ENCODE measurements at regions not wholly inside any gene's neighbourhood (a gene's known extent, or its start where the extent isn't known, plus 50 kb on each side); places are given as distances from the start of the nearest gene placed in this dataset.

DNA sequence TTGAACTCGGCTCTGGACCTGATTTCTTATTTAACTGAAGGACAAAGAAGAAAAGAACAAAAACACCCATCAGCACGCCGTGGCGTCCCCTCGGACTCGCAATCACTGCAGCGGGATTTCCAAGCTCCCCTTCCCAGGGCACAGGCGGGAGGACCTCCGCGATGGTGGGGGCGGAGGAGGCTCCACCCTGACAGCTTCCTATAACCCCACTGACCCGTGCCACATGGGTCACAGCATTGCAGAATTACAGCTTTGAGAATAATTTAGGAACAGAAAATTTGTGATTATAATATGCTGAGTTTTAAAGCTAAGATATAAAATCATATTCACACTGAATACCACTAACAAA lies 129.7 kb upstream of the SEC61G start:
- TF ChIP-seq, protein P1, sequence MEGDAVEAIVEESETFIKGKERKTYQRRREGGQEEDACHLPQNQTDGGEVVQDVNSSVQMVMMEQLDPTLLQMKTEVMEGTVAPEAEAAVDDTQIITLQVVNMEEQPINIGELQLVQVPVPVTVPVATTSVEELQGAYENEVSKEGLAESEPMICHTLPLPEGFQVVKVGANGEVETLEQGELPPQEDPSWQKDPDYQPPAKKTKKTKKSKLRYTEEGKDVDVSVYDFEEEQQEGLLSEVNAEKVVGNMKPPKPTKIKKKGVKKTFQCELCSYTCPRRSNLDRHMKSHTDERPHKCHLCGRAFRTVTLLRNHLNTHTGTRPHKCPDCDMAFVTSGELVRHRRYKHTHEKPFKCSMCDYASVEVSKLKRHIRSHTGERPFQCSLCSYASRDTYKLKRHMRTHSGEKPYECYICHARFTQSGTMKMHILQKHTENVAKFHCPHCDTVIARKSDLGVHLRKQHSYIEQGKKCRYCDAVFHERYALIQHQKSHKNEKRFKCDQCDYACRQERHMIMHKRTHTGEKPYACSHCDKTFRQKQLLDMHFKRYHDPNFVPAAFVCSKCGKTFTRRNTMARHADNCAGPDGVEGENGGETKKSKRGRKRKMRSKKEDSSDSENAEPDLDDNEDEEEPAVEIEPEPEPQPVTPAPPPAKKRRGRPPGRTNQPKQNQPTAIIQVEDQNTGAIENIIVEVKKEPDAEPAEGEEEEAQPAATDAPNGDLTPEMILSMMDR (conservative IDR thresholded peaks at IDR 0.05) = no peak
- no peak for TF ChIP-seq ZFX (IDR thresholded peaks at IDR 0.05)
- no peak overlapping the region for H3K27ac ChIP-seq

DNA sequence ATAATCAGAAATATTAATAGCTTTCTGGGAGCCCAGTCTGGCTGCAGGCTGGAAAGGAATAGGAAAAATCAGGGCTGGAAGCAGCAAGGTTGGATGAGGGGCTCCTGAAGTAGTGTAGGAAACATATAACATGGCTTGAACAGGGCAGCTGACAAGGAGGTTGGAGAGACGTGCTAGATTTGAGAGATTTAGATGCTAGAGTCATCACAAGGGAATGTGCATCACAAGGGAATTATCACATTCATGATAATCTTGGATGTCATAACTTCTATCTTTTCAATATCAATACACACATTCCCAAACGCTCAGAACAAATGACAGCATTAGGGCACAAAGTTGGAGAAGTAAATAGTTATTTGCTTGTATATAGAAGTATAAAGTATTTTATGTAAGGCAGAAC lies 120.9 kb upstream of the EGFR start:
- TF ChIP-seq ZFX (IDR thresholded peaks at IDR 0.05) = no peak
- TF ChIP-seq, protein P1 (conservative IDR thresholded peaks at IDR 0.05) = no peak
- no peak overlapping the region for H3K27ac ChIP-seq

DNA sequence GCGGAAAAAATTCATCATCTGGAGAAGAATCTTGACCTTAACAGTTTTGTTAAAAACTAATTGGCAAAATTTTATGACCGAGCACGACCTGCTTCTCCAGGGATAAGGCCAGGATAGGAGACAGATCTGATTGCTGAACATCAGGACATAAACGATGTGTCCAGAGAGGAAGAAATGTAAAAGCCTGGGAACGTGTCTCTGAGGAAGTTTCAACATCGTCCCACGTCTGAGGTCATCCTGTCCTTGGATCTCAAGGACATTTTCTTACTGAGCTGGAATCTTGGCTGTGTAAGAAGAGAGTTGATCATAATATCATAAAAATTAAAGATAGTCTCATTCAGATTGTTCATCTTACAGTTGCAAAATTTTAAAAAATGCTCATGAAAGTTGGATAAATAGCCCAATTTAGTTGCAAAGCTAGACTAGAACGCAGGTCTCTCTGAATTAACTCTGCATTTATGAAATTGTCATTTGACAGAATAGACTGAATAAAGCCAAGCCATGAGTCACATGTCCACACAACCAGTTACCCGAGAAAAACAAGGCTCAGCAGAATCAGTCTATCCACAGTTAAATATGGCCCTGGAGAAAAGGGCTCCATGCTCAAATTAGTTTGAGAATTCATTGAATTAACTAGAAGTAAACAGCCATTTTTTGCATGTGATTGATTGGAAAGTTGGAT lies 120.0 kb upstream of the EGFR start:
- H3K27ac ChIP-seq = no peak overlapping the region
- no peak for TF ChIP-seq ZFX (IDR thresholded peaks at IDR 0.05)
- TF ChIP-seq, protein P1 (conservative IDR thresholded peaks at IDR 0.05) = no peak

DNA sequence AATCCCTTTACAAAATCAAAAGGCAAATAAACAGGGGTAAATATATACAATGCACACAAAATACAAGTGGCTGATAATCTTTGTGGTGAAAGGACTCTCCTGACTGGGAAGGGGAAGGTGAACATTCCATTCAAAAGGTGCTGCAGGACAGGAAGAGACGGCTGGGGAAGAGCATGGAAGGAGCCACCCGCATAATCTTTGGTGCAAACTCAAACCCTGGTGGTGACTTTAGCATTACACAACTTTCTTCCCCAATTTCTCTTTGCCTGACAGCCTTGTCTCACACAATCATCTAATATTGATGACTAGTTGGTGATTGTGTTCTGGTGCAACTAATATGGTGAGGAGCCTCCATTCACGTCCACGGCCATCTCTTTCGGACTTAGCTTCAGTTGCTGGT lies 117.0 kb upstream of the EGFR start:
- no peak for TF ChIP-seq ZFX (IDR thresholded peaks at IDR 0.05)
- TF ChIP-seq, protein P1 (conservative IDR thresholded peaks at IDR 0.05) = no peak
- no peak overlapping the region for H3K27ac ChIP-seq

DNA sequence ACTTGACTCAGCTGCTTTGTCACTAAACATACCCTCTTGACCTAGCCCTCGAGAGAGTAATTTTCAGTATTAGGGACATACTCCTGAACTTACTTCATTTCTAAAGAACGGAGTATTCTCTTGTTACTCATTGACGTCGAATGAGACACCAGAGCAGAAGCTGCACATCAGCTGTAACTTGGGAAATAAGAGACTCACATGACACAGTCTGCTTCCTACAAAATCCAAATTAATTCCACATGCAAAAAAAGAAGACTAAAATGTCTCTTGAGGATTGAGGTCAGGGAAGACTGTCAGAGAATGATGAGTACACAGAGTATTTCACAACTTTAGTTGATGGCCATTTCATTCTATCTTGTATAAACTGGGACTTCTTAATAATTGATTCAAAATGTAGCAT lies 114.7 kb upstream of the EGFR start:
- TF ChIP-seq, protein P1 (conservative IDR thresholded peaks at IDR 0.05) = no peak
- TF ChIP-seq ZFX (IDR thresholded peaks at IDR 0.05) = no peak
- H3K27ac ChIP-seq = no peak overlapping the region

DNA sequence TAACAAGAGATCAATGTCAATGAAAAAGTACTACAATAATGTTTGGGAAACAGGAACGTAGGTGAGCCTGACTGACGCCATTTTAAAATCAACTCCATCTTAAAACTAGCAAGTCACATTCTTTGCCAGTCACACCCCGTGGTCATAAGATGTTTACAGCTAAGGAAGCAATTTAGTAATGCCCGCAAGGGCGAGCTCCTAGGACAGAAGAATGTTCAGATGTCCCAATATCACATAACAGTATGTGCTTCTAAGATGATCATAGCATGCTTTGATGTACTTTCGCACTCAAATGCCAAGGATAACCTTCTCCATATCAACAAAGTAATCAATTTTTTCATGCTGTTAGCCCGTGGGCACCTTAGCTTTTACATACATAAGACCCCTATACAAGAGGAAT lies 113.8 kb upstream of the EGFR start:
- no peak overlapping the region for H3K27ac ChIP-seq

DNA sequence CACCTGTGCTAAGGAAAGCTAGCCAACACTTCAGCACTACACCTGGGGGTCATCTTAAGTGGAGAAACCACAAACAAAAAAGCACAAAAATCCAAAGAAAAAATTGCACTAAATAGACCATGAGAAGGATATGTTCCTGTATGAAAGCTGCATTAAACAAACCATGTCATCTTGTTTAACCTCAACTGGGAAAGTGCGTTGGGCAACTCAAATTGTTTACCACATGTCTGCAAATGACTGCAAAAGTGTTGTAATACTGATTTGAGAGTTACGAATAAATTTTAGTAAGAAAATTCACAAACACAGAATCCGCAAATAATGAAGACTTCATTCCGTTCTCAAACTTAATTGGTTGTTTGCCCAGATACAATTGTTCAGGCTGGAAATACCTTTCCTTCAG lies 111.9 kb upstream of the EGFR start:
- H3K27ac ChIP-seq = no peak overlapping the region
- TF ChIP-seq ZFX (IDR thresholded peaks at IDR 0.05) = no peak
- TF ChIP-seq, protein P1 (conservative IDR thresholded peaks at IDR 0.05) = no peak

More for the DNA sequence above, 113.8 kb upstream of the EGFR start:
- no peak for TF ChIP-seq ZFX (IDR thresholded peaks at IDR 0.05)
- TF ChIP-seq, protein P1 (conservative IDR thresholded peaks at IDR 0.05) = no peak

Measured in C4-2B (cell line).